HG03045 (cell line): ENCODE measurements at regions not wholly inside any gene's neighbourhood (a gene's known extent, or its start where the extent isn't known, plus 50 kb on each side); places are given as distances from the start of the nearest gene placed in this dataset.
"Not testable (repeated sequence)": the region's sequence is repeated elsewhere in the genome, so short reads cannot be mapped to it uniquely, and the experiment has no call there.

Source experiments
- ATAC-seq: cut with Tn5 transposase; IDR thresholded peaks from one replicate; pipeline ENCODE4 v1.9.1; 2021; ENCODE audit warnings: mild to moderate bottlenecking, moderate library complexity; ENCODE audit not compliant: unreplicated experiment

DNA sequence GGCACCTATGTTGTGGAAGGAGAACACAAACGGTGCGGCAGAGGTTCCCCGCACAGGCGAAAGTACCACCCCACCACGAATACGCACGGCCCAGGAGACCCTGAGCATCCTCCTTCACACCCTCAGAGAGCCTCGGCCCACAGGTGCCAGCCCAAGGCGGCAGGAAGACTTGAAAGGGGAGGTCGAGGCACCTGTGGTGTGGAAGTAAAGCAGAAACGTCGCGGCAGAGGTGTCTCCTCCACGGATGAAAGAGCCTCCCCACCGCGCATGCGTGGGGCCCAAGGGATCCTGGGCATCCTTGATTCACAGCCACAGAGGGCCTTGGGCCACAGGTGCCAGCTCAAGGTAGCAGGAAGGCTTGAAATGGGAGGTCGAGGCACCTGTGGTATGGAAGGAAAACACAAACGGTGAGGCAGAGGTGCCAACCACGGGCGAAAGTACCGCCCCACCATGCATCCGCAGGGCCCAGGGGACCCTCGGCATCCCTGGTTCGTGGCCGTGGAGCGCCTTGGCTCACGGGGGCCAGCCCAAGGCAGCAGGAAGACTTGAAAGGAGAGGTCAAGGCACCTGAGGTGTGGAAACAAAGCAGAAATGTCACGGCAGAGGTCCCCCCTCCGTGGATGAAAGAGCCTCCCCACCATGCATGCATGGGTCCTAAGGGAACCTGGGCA, 380.1 kb downstream of the ALG10 start:
- no peak for ATAC-seq

- ATAC-seq, result no peak
Observed at GRCh38 chr12:34402899-34403705, 380.8 kb downstream of the ALG10 start.

DNA sequence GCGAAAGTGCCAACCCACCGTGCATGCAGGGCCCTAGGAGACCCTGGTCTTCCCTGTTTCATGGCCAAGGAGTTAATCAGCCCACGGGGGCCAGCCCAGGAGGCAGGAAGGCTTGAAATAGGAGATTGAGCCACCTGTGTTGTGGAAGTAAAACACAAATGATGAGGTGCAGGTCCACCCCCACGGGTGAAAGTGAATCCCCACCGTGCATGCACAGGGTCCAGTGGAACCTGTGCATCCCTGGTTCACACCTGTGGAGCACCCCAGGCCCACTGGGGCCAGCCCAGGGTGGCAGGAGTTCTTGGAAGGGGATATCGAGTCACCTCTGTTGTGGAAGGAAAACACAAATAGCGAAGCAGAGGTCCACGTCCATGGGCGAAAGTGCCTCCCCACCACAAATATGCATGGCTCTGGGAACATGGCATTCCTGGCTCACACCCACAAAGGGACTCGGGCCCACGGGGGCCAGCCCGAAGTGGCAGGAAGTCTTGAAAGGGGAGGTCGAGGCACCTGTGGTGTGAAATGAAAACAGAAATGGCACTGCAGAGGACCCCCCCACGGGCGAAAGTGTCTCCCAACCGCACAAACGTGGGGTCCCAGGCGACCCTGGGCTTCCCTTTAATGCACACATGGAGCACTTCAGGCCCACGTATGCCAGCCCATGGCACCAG, 381.5 kb downstream of the ALG10 start:
- ATAC-seq, result no peak

DNA sequence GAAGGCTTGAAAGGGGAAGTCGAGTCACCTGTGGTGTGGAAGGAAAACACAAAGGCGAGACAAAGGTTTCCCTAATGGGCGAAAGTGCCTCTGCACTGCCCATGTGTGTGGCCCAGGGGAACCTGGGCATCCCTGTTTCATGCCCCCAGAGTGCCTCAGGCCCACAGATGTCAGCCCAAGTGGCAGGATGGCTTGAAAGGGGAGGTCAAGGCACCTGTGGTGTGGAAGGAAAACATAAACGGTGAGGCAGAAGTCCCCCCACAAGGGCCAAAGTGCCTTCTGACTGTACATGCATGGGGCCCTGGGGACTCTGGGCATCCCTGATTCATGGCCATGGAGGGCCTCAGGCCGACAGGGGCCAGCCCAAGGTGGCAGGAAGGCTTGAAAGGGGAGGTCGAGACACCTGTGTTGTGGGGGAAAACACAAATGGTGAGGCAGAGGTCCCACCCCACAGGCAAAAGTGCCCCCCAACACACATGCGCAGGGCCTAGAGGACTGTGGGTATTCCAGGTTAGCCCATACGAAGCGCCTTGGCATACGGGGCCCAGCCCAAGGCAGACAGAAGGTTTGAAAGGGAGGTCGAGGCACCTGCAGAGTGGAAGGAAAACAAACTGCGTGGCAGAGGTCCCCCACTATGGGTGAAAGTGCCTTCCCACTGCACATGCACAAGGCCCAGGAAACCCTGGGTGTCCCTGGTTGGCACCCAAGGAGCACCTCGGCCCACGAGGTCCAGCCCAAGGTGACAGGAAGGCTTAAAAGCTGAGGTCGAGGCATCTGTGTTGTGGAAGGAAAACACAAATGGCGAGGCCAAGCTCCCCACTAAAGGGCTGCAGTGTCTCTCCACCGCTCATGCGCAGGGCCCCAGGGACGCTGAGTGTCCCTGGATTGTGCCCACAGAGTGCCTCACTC, 382.3 kb downstream of the ALG10 start:
- no peak for ATAC-seq

DNA sequence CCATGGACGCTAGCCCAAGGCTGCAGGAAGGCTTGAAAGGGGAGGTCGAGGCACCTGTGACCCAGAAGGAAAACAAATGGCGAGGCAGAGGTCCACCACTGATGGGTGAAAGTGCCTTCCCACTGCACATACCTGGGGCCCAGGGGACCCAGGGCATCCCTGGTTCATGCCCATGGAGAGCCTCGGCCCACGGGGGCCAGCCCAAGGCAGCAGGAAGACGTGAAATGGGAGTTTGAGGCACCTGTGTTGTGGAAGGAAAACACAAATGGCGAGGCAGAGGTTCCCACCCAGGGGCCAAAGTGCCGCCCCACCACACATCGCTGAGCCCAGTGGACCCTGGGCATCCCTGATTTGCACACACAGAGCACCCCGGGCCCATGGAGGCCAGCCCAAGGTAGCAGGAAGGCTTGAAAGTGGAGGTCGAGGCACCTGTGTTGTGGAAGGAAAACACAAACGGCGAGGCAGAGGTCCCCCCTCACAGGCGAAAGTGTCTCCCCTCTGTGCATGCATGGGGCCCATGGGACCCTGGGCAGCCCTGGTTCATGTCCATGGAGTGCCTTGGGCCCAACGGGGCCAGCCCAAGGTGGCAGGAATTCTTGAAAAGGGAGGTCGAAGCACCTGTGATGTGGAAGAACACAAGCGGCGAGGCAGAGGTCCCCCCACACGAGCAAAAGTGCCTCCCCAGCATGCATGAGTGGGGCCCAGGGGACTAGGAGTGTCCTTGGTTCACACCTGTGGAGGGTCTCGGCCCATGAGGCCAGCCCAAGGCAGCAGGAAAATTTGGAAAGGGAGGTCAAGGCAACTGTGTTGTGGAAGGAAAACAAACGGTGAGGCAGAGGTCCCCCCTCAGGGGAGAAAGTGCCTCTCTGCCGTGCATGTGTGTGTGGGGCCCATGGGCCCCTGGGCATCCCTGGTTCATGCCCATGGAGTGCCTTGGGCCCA, 383.3 kb downstream of the ALG10 start:
- no peak for ATAC-seq

DNA sequence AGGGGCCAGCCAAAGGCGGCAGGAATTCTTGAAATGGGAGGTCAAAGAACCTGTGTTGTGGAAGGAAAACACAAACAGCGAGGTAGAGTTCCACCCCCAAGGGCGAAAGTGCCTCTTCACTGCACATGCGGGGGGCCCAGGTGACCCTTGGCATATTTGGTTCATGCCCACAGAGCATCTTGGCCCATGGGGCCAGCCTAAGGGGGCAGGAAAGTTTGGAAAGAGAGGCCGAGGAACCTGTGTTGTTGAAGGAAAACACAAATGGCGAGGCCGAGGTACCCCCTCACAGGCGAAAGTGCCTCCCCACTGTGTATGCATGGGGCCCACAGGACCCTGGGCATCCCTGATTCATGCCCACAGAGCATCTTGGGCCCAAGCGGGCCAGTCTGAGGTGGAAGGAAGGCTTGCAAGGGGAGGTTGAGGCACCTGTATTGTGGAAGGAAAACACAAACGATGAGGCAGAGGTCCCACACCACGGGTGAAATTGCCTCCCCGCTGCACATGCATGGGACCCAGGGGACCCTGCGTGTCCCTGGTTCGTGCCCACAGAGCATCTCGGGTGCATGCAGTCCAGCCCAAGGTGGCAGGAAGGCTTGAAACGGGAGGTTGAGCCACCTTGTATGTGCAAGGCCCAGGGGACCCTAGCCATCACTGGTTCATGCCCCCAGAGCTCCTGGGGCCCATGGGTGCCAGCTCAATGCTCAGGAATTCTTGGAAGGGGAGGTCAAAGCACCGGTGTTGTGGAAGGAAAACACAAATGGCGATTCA, 384.1 kb downstream of the ALG10 start:
- ATAC-seq, result no peak

DNA sequence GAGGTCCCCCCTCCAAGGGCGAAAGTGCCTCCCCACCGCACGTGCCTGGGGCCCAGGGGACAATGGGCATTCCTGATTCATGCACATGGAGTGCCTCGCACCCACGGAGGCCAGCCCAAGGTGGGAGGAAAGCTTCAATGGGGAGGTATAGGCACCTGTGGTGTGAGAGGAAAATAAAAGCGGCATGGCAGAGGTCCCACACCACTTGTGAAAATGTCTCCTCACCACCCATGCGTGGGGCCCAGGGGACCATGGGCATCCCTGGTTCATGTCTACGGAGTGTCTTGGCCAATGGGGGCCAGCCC, 384.7 kb downstream of the ALG10 start:
- no peak for ATAC-seq

DNA sequence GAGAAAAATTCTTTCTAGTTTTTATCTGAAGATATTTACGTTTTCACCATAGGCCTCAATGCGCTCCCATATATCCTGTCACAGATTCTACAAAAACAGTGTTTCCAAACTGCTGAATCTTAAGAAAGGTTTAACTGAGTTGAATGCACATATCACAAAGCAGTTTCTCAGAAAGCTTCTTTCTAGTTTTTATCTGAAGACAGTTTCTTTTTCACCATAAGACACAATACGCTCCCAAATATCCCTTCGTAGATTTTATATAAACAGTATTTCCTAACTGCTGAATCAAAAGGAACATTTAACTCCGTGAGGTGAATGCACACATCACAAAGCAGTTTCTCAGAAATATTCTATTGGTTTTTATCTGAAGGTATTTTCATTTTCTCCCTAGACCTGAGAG, 385.5 kb downstream of the ALG10 start:
- ATAC-seq, result no peak

DNA sequence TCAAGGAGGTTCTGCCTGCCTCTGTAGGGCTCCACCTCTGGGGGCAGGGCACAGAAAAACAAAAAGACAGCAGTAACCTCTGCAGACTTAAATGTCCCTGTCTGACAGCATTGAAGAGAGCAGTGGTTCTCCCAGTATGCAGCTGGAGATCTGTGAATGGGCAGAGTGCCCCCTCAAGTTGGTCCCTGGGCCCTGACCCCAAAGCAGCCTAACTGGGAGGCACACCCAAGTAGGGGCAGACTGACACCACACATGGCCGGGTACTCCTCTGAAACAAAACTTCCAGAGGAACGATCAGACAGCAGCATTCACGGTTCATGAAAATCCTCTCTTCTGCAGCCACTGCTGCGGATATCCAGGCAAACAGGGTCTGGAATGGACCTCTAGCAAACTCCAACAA, 409.2 kb downstream of the ALG10 start:
- not testable (repeated sequence) for ATAC-seq
